ENCODE measurements at regions not wholly inside any gene's neighbourhood (a gene's known extent, or its start where the extent isn't known, plus 50 kb on each side); places are given as distances from the start of the nearest gene placed in this dataset.

GRCh38 chr2:128368437-128369107, 49.9 kb upstream of the HS6ST1 start:
- no peak for DNase-seq

- no peak for DNase-seq
Measured at GRCh38 chr2:128369108-128369555, 50.5 kb upstream of the HS6ST1 start.

GRCh38 chr2:128369602-128370467, 51.2 kb upstream of the HS6ST1 start:
- DNase-seq: no peak

- no peak for DNase-seq
Measured at GRCh38 chr2:128370468-128371247, 52.0 kb upstream of the HS6ST1 start.

GRCh38 chr2:128371248-128371630, 52.6 kb upstream of the HS6ST1 start:
- no peak for DNase-seq

GRCh38 chr2:128371648-128372345, 53.1 kb upstream of the HS6ST1 start:
- no peak for DNase-seq

- no peak for DNase-seq
Measured at GRCh38 chr2:128372621-128373341, 54.1 kb upstream of the HS6ST1 start.

- DNase-seq: no peak
Measured at GRCh38 chr2:128373451-128374000, 54.9 kb upstream of the HS6ST1 start.

- DNase-seq: no peak
Measured at GRCh38 chr2:128374001-128374710, 55.5 kb upstream of the HS6ST1 start.

- DNase-seq: no peak
Measured at GRCh38 chr2:128374711-128375413, 56.2 kb upstream of the HS6ST1 start.

- DNase-seq: no peak
Measured at GRCh38 chr2:128375454-128375853, 56.8 kb upstream of the HS6ST1 start.

GRCh38 chr2:128376241-128377041, 57.8 kb upstream of the HS6ST1 start:
- no peak for DNase-seq

- DNase-seq: no peak
Measured at GRCh38 chr2:128377071-128377910, 58.6 kb upstream of the HS6ST1 start.

GRCh38 chr2:128378231-128379020, 59.8 kb upstream of the HS6ST1 start:
- DNase-seq: no peak

- no peak for DNase-seq
Measured at GRCh38 chr2:128379021-128380015, 60.6 kb upstream of the HS6ST1 start.
